Upper lobe of left lung (tissue), 6 donors: ENCODE measurements at regions not wholly inside any gene's neighbourhood (a gene's known extent, or its start where the extent isn't known, plus 50 kb on each side); places are given as distances from the start of the nearest gene placed in this dataset.

ENCODE experiments used
- ATAC-seq, 2 donors: fragments of 200-7000 bp; cut with Tn5 transposase; one replicate each; pipeline ENCODE4 v1.9.1; 2022; ENCODE audit warnings: mild to moderate bottlenecking in 2 of 2, moderate library complexity in 2 of 2; ENCODE audit not compliant: low FRiP score in 2 of 2
- DNase-seq, 2 donors: peaks; one replicate each; pipeline ENCODE4 v3.0.0-alpha.2; 2019 to 2020
- H3K27ac ChIP-seq, 4 donors: fragments of 200-600 bp; sonication (generic); one replicate each; pipeline ENCODE4 v1.5.1; 2016 to 2019
- H3K27me3 ChIP-seq, 4 donors: fragments of 200-600 bp; sonication (generic); one replicate each; pipeline ENCODE4 v1.5.1; 2017 to 2019
- H3K36me3 ChIP-seq, 4 donors: fragments of 200-600 bp; sonication (generic); one replicate each; pipeline ENCODE4 v1.5.1; 2016 to 2019
- H3K4me1 ChIP-seq, 4 donors: fragments of 200-600 bp; sonication (generic); one replicate each; pipeline ENCODE4 v1.5.1; 2018 to 2019
- H3K4me3 ChIP-seq, 4 donors: fragments of 200-600 bp; sonication (generic); one replicate each; pipeline ENCODE4 v1.5.1; 2017 to 2019; ENCODE audit warnings: mild to moderate bottlenecking in 2 of 4, moderate library complexity in 1 of 4
- H3K9me3 ChIP-seq, 4 donors: fragments of 200-600 bp; sonication (generic); one replicate each; pipeline ENCODE4 v1.5.1; 2018 to 2019
- EP300 ChIP-seq, 4 donors: sonication (generic); formaldehyde crosslinking; IDR thresholded peaks; one replicate each; pipeline ENCODE4 v1.5.1; 2017; ENCODE audit warnings: antibody characterized with exemption in 4 of 4, control low read depth in 2 of 4
- POLR2A ChIP-seq, 4 donors: fragments of 450-650 bp; IDR thresholded peaks; one replicate each; pipeline ENCODE4 v1.5.1; 2016 to 2017; ENCODE audit warnings: antibody characterized with exemption in 4 of 4, mild to moderate bottlenecking in 2 of 4
- POLR2AphosphoS5 ChIP-seq, 2 donors: sonication (generic); formaldehyde crosslinking; IDR thresholded peaks; one replicate each; pipeline ENCODE4 v1.5.1; 2017; ENCODE audit warnings: antibody characterized with exemption in 2 of 2
- WGBS, 2 donors: methylation state at CpG; one replicate each; pipeline ENCODE4 v1.1.5; 2017 to 2018; 5-methylcytosine and 5-hydroxymethylcytosine counted together
- small RNA-seq, 4 donors: library from RNA; depleted of rRNA; stranded (forward); fragments of <200 nt; gene quantifications; one replicate each; pipeline ENCODE3, GENCODE V24; 2016
- TF ChIP-seq, protein P1 (sequence below), 6 experiments: fragments of 450-650 bp in 4 of 6; fragments of 200-600 bp in 2 of 6; sonication (generic) in 2 of 6; IDR thresholded peaks; one replicate each; pipeline ENCODE4 v1.5.1; 2016 to 2019; ENCODE audit warnings: antibody characterized with exemption in 6 of 6
- donor health status: DM: no; HTN: no; CAD: no; lungs with moderate emphysema.
- donor health status: DM: no; HTN: yes; CAD: no; lungs with severe emphysema.

DNA sequence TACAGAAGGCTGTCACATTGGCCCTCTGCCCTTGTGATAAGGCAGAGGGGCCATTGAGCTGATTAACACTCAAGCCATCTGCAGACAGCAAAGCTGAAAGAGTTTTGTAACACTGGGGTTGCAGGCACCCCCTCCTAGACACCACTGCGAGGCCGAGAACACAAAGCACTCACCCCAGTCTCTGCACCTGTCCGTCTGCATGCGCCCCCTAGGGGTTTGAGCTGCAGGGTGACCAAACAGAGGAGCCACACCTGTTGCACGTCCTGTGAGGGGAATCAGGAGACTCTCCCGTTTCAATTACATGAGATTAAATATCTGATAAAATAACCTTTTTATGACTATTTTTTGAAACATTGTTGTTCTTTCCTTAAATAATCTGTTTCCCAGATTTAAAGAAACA is 1180.4 kb downstream of the CDH9 start:
- ATAC-seq, result no peak
- H3K27me3 ChIP-seq, result no peaks in the 10 kb centered on the region
- no peak overlapping the region for H3K27ac ChIP-seq
- H3K4me3 ChIP-seq, result no peak overlapping the region
- no peak for DNase-seq
- no peaks in the 10 kb centered on the region for H3K9me3 ChIP-seq
- 50 to 53% methylated on average over 6 of the region's 6 CpGs for WGBS, 2 donors
- H3K36me3 ChIP-seq, result no peaks in the 10 kb centered on the region
- no peaks in the 10 kb centered on the region for H3K4me1 ChIP-seq
- no peak for TF ChIP-seq EP300 (IDR thresholded peaks at IDR 0.05)

- Histone ChIP-seq H3K4me3 (no peak overlapping the region), H3K27me3 (no peaks in the 10 kb centered on the region), H3K9me3 (no peaks in the 10 kb centered on the region), H3K27ac (no peak overlapping the region), H3K36me3 (no peaks in the 10 kb centered on the region), H3K4me1 (no peaks in the 10 kb centered on the region)
- TF ChIP-seq EP300 (IDR thresholded peaks at IDR 0.05) (no peak), POLR2A (IDR thresholded peaks at IDR 0.05) (no peak), POLR2AphosphoS5 (IDR thresholded peaks at IDR 0.05) (no peak)
- TF ChIP-seq, protein P1, sequence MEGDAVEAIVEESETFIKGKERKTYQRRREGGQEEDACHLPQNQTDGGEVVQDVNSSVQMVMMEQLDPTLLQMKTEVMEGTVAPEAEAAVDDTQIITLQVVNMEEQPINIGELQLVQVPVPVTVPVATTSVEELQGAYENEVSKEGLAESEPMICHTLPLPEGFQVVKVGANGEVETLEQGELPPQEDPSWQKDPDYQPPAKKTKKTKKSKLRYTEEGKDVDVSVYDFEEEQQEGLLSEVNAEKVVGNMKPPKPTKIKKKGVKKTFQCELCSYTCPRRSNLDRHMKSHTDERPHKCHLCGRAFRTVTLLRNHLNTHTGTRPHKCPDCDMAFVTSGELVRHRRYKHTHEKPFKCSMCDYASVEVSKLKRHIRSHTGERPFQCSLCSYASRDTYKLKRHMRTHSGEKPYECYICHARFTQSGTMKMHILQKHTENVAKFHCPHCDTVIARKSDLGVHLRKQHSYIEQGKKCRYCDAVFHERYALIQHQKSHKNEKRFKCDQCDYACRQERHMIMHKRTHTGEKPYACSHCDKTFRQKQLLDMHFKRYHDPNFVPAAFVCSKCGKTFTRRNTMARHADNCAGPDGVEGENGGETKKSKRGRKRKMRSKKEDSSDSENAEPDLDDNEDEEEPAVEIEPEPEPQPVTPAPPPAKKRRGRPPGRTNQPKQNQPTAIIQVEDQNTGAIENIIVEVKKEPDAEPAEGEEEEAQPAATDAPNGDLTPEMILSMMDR (IDR thresholded peaks at IDR 0.05), result no peak
- ATAC-seq (no peak), DNase-seq (no peak)
- WGBS, 2 donors, result 73 to 78% methylated on average over 7 to 9 of the region's 9 CpGs
These were observed 1187.1 kb downstream of the CDH9 start for GRCh38 chr5:25851301-25851700.

GRCh38 chr5:25850581-25850980 is 1187.8 kb downstream of the CDH9 start:
- no peaks in the 10 kb centered on the region for H3K4me1 ChIP-seq
- no peak overlapping the region for H3K4me3 ChIP-seq
- DNase-seq, result no peak
- TF ChIP-seq, protein P1 (IDR thresholded peaks at IDR 0.05), result no peak
- no peak for TF ChIP-seq POLR2AphosphoS5 (IDR thresholded peaks at IDR 0.05)
- no peak for TF ChIP-seq POLR2A (IDR thresholded peaks at IDR 0.05)
- TF ChIP-seq EP300 (IDR thresholded peaks at IDR 0.05), result no peak
- H3K36me3 ChIP-seq, result no peaks in the 10 kb centered on the region
- H3K27me3 ChIP-seq, result no peaks in the 10 kb centered on the region
- H3K9me3 ChIP-seq, result no peaks in the 10 kb centered on the region
- 61 to 70% methylated on average over 5 of the region's 5 CpGs for WGBS, 2 donors
- no peak for ATAC-seq
- no peak overlapping the region for H3K27ac ChIP-seq

DNA sequence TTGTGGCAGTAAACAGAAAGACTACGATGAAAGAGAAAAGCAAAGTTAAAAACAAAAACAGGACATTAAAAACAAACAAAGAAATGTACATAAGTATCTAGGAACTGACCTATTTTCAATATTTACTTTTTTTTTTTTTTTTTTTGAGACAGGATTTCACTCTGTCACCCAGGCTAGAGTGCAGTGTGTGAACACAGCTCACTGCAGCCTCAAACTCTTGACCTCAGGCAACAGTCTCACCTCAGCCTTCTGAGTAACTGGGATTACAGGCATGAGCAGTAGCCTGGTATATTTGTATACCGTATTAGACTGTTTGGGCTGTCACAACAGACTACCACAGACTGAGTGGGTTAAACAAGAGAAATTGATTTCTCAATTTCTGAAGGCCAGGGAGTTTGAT is 1189.1 kb downstream of the CDH9 start:
- no peak for DNase-seq
- Histone ChIP-seq H3K36me3 (no peaks in the 10 kb centered on the region), H3K4me1 (no peaks in the 10 kb centered on the region), H3K27me3 (no peaks in the 10 kb centered on the region), H3K27ac (no peak overlapping the region), H3K4me3 (no peak overlapping the region), H3K9me3 (peaks cover 0 to 7% (median 0%) of the 10 kb centered on the region in 4 donors)
- TF ChIP-seq POLR2AphosphoS5 (IDR thresholded peaks at IDR 0.05), result no peak
- TF ChIP-seq, protein P1 (IDR thresholded peaks at IDR 0.05), result no peak
- TF ChIP-seq EP300 (IDR thresholded peaks at IDR 0.05), result no peak
- no peak for TF ChIP-seq POLR2A (IDR thresholded peaks at IDR 0.05)
- ATAC-seq, result no peak
- WGBS, 2 donors, result 37 to 46% methylated on average over 2 of the region's 2 CpGs

- TF ChIP-seq EP300 (IDR thresholded peaks at IDR 0.05), result no peak
- no peak for TF ChIP-seq POLR2AphosphoS5 (IDR thresholded peaks at IDR 0.05)
- 87 to 96% methylated on average over 5 to 21 of the region's 22 CpGs for WGBS, 2 donors
- no peak overlapping the region for H3K4me3 ChIP-seq
These were observed 1178.6 kb upstream of the CDH10 start for GRCh38 chr5:25823330-25823873.

More at GRCh38 chr5:25823330-25823873, 1178.6 kb upstream of the CDH10 start:
- Histone ChIP-seq H3K27ac (no peak overlapping the region), H3K27me3 (no peaks in the 10 kb centered on the region), H3K36me3 (no peaks in the 10 kb centered on the region), H3K9me3 (no peaks in the 10 kb centered on the region), H3K4me1 (no peaks in the 10 kb centered on the region)
- ATAC-seq (peak in 1 of 2 donors; percentile 14), DNase-seq (peak in 1 of 2 donors; percentile 61)

Small RNAs in the stretch of these regions (small RNA-seq; reads per million reads assigned to genes)
- gene AC113347.2 (0 reads per million in 4 donors), gene AC113347.3 (0 reads per million in 4 donors), gene RNU4-43P (0 reads per million in 4 donors)
